HG03025 (cell line): ENCODE measurements at regions not wholly inside any gene's neighbourhood (a gene's known extent, or its start where the extent isn't known, plus 50 kb on each side); places are given as distances from the start of the nearest gene placed in this dataset.

ENCODE experiments used
- ATAC-seq: cut with Tn5 transposase; IDR thresholded peaks from one replicate; pipeline ENCODE4 v1.9.1; 2021; ENCODE audit warnings: mild to moderate bottlenecking, moderate library complexity; ENCODE audit not compliant: unreplicated experiment, low FRiP score

DNA sequence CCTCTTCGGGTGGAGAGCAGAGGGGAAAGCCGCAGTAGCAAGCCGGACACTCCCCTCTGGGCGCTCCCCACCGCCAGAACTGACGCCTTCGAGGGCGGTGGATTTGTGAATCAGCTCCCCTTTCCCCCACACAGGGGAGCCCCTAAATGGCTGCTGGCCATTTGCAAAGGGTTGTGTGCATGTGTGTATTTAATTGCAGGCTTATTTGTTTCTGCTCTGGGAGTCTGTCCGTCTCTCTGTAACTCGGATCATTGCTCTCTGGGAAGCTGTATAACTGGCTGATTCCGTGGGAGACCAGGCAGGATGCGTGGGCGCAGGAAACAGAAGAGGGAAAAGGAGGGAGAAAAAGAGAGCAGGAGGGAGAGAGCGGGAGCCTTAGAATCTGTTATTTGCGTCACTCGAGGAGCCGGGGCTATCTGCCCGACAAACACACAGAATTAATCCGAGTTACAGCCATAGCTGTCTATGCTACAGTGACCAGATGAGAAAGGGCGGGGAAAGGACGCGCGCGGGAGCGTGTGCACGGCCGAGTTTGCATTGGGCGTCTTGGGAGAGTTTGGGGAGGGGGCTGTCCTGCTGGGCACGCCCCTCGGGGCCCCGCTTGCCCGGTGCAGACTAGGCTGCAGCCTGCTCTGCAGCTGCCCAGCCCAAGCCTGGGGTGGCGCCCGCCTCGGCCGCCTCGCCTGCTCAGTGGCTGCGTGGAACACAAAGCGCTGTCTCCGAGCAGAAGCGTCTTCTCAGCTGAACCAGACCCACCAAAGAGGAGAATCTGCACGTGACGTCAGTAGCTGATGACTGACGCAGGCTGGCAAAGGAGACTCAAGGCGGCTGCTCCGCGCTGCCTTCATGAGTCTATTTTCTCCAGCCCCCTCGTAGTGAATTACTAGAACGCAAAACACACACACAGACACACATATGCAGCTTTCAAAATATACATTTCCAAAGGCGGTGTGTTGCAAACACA lies 105.3 kb upstream of the HSD17B12 start:
- ATAC-seq, result no peak

DNA sequence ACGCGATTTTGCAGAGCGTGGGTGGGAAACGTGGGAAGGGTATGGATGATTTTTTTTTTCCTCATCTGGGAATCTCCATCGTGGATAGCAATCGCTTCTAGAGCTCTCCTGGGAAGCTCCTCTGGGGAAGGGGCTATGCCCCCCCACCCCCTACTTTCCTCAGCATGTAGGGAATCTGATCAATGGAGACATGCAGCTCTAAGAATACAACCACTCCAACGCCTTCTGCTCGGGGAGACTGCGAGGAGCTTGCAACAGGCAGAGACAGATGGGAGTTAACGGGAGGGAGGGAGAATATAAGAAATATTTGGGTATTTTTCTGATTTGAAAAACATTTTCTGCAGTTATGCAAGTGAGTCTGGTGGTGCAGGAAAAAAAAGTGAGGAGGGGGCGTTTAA lies 104.6 kb upstream of the HSD17B12 start:
- no peak for ATAC-seq

DNA sequence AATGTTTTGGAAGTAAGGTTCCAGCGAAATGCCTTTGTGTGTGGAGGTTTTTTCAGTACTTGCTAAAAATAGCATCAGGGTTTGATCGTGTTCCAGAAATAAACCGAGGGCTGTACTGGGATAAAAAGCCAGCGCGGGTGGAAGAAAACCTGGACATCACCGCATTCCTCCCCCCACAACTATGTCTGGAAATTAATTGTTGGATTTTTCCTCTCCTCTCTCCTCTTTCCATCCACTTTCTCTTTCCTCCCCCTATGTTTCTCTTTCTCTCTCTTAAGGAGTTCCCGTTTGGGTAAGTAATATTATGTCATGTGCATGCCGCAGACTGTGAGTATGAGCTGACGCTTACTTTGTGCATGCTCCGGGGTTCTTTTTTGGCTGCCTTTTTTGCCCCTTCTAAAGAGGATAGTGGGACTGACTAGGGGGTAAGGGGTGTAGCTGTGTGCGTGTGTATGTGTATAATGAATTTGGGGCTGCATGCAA lies 104.2 kb upstream of the HSD17B12 start:
- ATAC-seq, result no peak

DNA sequence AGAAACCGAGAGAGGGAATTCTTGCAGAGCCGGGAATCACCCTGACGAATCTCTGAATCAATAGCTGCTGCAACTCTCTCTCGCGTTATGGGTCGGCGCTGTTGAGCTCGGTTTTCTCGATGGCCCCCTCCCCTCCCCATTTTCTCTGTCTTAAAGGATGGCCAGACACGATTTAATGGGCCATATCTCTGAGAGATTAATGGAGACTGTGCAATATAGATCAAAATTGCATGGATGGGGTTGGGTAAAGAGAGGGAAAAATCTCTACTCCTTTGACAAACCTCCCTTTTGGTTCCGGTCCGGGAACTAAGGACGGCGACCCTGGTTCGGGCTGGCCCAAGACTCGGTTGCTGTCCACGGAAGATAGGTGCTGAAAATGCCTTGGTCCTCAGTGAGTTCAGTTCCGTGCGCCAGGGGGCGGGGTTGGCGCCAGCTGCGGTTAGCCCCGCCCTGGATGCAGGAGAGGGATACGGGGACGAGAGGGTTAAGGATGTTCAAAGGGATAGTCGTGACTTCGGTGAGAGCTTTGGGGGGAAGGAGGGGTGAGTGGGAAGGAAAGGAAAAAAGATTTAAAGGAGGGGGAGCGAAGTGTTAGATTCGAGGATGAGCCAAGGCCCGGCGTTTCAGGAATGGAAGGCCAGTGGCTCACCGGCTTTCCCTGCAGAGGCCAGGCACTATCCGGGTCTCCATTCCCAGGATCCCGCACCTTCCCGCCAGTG lies 103.6 kb upstream of the HSD17B12 start:
- ATAC-seq, result no peak

DNA sequence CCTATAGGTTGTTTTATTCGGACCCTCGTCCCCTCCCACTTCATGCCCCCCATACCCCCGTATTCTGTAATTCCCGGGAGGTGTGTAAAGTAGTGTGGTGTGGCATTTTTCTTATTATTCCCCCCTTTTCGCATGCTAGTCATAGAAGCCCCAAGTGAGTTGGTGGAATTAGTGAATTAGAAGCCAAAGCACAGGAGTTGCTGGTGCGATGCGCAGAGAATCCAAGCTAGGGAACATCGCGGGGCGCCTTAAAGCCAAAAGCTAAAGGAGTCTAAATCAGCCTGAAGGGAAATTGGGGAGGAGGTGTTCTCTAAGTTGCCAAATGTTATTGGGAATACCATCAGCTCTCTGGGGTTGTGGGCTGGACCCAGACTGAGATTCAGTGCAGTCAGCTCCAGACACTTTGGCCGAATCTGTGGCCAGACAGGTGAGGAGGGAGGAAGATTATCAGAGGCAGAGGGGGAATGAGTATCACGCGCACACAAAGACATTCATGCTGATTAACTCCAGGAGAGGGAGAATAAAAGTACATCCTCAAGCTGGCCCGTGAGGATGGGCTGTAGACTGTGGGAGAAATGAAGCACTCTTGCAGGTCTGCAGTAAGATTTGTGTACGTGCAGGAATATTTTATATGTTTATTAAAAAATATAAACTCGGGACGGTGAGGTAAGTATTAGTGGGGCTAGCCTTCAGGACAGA lies 102.8 kb upstream of the HSD17B12 start:
- ATAC-seq, result no peak

DNA sequence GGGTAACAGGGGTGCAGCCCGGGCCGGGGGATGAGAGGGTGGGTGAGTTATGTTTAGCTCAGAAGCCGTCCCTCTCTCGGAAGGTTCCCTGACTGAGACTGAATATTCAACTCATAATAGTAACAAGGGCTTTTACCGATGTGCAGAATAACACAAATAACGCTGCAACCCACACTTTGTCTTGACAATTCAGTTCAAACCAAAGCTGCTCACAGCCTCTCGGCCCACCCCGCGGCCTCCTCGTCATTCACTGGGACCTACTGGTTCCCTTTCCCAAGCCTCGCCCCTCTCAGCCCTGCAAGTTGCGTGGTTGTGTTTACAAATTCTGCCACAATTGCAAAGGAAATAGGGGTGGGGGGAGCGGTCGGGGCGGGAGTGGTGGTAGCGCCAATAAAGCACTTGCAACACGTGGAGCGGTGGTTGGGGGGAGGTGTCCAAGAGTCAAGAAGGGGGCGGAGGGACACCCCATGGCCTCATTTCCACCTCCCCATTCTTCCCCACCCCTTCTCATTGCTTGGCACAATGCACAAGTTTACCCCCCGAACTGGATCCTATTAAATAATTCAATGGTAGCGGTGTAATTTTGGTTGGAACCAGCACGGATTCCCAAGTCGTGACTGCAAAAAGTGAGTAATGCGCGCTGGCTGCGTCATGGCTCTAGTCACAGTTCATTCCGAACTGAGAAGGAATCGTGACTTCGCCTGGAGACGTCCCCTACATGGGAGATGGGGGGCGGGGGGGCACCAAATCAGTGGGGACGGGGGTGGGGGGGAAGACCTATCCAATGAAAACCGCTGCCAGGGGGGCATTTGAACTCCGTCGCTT lies 102.0 kb upstream of the HSD17B12 start:
- no peak for ATAC-seq

DNA sequence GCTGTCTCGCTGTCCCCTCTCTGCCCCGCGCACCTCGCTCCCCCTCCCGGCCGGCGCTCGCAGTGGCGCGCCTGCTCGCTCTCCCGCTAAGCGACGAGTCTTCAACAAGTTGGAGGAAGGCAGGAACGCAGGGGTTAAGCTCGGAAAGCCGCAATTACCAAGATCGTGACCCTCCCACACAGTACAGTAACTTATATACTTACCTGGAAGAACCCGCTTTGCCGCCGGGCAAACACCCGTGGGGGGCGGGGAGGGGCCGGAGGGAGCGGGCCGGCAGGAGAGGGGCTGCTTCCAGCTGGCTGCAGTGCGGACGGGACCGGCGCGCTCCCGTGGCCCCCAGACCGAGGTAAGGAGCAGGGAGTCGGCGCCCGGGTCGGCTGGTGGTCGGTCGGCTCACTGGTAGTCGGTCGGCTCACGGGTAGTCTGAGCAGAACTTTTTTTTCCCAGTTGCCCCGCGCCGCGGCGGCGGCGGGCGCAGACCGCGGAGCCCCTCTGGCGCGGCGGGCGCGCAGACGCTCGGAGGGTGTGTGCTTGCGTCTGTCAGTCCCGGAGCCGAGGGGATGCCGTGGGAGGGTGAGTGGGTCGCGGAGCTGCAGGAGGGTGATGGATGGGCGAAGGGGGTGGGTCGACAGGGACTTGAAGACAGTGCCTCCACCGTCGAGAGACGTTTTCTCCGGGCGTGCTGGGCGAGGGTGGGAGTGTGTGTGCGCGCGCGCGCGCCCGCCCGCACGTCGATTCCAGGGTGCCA lies 101.2 kb upstream of the HSD17B12 start:
- no peak for ATAC-seq

DNA sequence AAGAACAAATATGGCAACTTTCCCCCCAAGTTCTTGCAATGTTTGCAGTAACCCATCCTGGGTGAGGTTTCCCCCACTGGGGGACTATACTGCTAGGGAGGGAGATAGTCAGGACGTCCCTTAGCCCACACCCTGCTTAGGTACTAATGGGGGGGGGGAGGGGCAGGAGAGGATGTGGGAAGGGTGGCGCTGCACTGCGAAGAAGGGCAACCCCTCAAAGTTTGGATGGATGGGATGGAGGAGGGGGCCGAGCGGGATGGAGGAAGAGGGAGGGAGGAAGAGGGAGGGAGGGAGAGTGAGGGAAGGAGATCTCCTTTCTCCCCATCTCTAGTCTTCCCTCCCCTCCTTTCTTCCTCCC lies 100.6 kb upstream of the HSD17B12 start:
- no peak for ATAC-seq

DNA sequence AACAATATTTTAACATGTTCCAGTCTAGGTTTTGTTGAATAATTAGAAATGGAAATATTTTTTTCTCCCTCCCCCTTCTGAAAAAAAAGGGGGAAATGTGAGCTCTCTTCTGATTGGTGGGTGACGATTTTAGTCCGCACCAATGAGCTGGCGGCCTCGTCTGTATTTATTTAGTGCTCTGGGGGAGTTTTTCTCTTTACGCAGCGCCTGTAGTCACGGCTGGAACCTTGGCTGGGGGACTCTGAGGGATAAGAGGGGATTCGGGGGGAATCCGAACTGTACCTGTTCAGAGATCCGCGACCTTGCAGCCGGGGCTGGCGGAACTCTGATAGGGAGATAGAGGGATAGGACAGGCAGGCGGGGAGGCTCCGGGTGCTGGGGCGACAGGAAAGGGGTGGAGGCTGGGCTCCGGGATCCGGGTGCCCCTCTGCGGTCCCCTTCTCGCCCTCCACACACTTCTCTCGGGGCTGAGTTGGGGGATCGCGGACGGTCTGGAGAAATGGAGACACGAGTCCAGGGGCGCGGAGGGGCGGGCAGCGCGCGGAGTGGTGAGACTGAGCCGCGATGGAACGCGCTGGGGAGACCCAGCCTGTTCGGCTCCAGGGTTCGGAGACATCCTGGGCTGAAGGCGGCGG lies 99.7 kb upstream of the HSD17B12 start:
- no peak for ATAC-seq

DNA sequence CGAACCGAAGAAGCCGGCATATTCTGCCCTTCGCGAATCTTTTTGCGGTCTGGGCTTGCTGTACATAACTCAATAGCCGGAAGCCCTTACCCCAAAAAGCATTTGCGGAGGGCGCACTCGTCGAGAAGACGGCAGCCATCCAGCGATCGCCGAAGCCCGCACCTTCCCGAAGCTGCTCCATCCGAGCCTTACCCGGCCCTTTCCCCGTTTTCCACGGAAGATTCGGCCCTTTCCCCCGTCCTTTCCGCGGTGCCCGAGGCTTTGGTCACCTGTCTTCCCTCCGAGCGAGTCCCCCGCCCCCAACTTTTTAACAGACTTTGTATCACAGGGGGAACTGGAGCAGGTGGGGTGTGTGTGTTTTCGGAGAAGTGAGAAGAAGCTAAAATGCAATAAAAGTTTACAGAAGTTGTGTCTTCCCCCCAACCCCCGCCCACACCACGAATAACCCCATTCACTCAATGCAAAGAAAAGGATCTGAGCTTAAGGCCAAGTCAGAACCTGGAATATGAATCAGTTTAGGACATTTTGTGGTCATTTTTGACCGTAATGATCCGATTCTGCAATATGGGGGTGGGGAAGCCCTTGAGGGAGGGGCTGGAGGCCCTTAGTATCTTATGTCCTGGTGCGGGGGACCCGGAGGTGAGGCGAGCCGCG lies 99.0 kb upstream of the HSD17B12 start:
- ATAC-seq, result no peak

DNA sequence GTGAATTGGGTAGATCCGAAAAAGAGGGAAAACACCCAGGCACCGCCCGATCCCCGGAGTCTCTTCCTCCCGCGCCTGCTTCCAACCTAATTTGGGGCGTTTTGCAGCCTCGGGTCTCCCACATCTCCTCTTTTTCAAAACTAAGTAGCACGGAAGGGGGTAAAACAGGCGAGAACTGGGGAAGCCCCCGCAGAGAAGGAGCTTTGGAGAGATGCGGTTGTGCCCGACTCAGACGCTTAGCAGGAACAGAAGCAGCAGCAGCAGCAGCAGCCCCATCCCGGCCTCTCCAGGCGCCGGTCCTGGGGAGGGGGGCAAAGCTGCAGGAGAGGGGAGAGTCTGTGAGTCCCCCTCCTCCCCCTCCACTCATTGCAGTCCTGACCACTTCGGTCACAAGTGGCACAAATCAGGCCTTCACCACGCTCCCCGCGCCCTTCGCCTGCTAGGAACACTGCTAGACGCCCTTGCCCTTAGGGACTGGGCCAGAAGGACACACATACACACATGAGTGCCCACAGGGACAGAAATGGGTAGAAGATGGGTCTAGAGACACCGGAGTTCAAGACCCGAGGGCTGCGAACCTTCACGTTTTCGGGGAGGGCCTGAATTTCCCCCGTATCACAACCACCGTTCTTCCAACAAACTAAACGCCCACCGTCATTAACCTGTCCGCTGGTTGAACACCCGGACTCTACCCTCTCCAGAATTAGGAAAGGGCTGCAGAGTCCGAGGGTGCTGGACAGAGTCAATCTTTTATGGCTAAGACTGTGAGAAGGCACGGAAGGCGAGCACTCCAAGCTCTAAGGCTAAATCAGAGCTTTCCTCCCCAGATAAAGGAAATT lies 98.3 kb upstream of the HSD17B12 start:
- ATAC-seq, result no peak

DNA sequence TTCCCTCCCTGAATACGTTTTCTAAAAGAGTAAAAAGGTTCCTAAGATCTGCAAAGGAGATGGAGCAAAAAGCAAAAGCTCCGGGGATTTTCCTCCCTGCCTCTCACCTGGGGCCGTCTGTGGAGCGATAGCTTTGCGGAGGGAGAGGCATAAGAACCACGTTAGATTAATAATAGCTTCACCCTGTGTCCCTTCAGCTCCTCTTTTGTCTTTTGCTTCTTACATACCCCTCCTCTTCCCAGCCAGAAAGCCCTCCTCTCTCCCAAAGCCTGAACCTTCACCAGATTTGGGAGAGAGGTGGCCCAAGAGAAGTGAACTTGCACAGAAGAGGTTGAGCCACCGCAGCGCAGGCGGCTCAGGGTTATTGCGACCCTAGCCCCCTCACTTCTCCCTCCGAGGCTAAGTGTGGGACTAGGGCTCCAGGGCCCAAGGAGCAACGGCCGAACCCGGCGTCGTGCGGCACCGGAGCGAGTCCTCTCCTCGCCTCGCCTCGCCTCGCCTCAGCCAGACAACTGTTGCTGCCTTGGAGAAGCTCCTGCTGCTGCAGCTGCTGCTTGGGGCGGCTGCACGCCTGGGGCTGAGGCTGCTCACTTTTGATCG lies 97.6 kb upstream of the HSD17B12 start:
- no peak for ATAC-seq

DNA sequence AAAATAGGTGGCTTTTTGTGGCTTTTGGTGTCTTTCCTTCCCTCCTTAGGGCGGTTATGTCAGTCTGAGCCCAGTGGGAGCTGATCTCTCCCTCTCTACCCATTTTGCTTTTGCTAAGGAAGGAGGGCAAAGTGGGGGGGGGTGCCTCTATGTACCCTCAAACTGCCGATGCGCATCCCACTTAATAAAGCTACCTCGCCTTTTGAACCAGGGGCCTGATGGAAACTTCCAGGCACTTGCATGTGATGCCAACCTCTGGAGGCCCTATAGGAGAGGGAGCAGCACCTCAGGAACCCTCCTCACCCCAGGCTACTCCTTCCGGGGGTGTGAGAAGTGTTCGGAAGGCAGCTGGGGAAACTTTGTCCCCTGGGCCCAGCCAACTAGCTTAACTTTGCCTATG lies 97.0 kb upstream of the HSD17B12 start:
- no peak for ATAC-seq

DNA sequence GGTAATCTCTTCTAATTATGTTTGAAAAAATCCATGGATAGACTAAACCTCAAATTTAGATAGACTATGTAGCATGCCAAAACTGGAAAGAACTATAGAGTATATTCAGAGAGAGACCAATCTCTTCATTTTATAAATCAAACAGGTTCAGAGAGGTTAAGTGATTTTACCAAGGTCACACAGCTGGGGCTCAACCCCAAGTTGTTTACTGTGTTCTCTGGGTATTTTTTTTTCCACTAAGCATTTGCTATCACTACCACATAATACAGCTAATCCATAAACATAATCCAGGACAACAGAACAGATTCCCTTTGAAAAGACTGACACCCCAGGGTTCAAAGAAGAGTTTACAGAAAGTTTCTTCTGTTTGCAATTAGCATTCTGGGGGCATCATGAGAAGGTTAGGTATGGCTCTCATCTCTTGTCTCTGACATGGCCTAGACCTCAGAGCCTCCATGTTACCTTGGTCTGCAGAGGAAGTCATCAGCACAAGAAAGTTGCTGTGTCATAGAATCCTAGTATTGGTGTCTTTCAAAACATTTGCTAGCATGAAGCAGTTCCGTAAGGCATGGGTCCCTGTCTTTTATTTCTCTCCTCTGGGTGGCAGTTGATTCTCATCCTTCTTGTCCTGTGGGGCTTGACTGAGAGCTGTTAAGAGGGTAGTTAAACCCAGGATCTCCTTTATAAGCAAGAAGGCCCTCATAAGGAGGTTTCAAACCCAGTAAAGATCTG lies 94.5 kb upstream of the HSD17B12 start:
- no peak for ATAC-seq

DNA sequence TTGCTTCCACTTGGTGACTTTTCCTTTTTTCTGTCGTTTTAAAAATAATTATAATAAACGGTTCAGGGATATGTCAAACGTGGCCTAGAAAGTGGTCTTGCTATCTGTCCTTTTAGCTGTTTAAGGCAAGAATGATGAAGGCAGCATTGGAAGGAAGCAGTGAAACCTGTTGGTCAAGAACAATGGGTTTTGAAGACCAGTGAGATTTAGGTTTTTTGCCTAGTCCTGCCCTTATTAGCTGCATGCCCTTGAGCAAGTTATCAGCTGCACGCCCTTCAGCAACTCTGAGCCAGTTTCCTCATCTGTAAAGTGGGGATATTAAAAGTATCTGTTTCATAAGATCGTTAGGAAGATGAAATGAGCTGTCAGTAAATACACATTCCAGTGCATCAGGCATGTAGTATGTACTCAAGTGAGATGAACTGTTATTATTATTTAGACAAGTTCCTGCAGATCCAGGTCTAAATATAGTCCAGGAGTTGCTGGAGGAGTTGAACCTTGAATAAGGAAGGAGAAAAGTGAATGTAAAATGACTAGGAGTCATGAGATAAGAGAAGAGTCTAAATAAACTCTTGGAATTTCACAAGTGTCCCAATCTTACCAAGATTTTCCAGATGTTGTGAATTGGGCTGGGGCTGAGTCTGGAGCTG lies 90.8 kb upstream of the HSD17B12 start:
- ATAC-seq, result no peak

DNA sequence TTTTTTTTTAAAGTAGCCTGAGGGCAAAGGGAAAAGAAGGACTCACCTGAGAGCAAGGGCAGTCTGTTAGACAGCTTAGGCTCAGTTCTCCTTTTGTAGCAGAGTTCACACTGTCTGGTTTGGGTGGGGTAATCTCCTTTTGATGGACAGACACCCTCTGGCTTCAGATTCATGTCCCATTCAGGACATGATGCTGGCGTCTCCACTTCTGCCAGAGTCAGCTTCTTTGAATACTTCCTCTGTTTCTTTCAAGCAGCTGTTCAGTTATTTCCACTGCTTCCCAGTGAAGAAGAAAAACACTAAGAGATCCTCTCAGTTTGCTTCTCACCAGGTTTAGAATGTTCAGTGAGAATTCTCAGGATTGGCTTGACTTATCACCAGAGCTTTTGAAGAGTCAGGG lies 79.0 kb upstream of the HSD17B12 start:
- no peak for ATAC-seq
